C4-2B (cell line): ENCODE measurements at regions not wholly inside any gene's neighbourhood (a gene's known extent, or its start where the extent isn't known, plus 50 kb on each side); places are given as distances from the start of the nearest gene placed in this dataset.

ENCODE experiments used
- H3K27ac ChIP-seq: fragments of 450-650 bp; 2 replicates; pipeline ENCODE4 v1.5.1; 2017
- ZFX ChIP-seq: fragments of 450-650 bp; IDR thresholded peaks from 2 replicates; pipeline ENCODE4 v1.6.1; 2017
- TF ChIP-seq, protein P1 (sequence below): fragments of 450-650 bp; conservative IDR thresholded peaks from 2 replicates; pipeline ENCODE4 v1.5.1; 2017; ENCODE audit warnings: mild to moderate bottlenecking

GRCh38 chr13:34258646-34259386 lies 440.9 kb downstream of the RFC3 start:
- no peak for TF ChIP-seq ZFX
- TF ChIP-seq, protein P1, sequence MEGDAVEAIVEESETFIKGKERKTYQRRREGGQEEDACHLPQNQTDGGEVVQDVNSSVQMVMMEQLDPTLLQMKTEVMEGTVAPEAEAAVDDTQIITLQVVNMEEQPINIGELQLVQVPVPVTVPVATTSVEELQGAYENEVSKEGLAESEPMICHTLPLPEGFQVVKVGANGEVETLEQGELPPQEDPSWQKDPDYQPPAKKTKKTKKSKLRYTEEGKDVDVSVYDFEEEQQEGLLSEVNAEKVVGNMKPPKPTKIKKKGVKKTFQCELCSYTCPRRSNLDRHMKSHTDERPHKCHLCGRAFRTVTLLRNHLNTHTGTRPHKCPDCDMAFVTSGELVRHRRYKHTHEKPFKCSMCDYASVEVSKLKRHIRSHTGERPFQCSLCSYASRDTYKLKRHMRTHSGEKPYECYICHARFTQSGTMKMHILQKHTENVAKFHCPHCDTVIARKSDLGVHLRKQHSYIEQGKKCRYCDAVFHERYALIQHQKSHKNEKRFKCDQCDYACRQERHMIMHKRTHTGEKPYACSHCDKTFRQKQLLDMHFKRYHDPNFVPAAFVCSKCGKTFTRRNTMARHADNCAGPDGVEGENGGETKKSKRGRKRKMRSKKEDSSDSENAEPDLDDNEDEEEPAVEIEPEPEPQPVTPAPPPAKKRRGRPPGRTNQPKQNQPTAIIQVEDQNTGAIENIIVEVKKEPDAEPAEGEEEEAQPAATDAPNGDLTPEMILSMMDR, result no peak
- H3K27ac ChIP-seq, result no peak overlapping the region

DNA sequence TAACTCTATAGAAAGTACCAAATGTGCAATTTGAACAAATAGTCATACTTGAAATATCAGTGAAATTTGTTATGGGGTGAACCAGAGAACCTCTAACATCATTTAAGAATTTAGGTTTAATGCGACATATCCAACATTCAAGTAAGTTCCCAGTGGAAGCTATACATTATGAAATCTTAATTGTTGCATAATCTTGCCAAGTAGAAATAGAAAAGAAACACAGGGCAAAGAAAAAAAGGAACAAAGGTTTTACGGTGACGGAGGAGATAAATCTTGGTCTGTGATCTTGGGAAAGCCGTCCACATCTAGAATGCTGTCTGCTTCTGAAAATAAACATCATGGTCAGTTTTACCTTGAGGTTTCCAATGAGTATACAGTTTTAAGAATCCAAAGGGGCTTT lies 445.7 kb downstream of the RFC3 start:
- TF ChIP-seq ZFX, result no peak
- TF ChIP-seq, protein P1, result no peak
- no peak overlapping the region for H3K27ac ChIP-seq

DNA sequence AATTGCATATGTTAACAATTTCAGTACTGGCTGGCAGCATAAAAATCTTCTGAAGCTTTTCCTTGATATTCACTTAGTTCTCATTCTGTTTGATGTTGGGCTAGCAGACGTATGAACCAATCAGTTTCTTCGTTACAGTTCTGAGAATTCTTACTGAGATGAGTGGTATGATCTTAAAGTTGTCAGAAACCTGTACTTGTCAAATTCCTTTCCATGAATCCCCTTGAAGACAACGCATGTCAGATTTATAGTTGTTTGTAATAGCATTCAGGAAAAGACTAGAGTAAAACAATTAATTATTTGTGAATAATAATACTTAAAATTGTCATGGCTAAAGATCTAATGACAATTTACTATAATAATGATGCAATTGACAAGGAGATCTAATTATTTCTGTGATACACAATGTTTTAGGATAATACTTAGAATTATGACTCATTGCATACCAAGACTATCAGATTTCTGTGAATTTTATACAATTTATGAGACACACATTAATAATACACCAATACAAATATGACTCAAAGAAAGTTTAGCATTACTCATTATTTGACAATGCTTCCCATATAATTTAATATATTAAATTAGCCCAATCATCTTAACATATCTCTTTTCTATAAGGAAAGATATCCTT lies 447.2 kb downstream of the RFC3 start:
- TF ChIP-seq, protein P1, result no peak
- no peak for TF ChIP-seq ZFX
- no peak overlapping the region for H3K27ac ChIP-seq

DNA sequence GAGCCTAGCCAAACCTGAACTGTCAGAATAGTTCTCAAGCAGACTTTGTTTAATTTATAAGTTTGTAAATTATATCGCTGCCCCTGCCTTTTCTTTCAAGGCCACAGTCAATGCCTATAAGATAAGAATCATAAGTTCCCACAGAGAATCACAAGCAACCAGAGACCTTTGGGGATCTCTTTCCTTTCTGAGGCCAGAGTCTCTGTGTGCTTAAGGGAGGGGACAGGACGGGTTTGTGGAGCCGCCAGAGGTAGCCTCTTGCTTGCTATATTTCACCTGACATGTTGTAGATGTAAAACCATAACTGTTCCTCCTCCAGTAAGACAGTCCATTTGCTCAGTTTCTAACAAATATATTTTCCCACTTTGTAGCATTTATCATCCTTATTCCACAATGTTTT lies 458.8 kb downstream of the RFC3 start:
- TF ChIP-seq, protein P1, result no peak
- TF ChIP-seq ZFX, result no peak
- H3K27ac ChIP-seq, result no peak overlapping the region

DNA sequence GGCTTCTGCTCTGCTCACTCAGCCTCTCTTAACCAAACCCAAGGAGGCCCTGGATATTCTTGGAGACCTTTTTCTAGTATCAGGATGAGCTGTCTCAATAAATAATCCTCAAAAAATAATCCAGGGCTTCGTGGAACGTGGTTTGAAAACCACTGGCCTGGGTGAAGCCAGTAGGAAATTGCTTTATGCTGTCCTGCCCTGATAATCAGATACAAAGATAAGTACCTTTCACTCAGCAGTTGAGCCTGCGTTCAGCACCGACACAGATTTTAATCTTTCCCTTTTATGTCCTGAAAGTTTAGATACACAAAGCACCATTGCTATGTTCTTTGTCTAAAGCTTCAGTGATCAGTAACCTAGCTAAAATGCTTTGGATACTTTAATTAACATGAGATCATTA lies 460.0 kb downstream of the RFC3 start:
- TF ChIP-seq, protein P1, result no peak
- TF ChIP-seq ZFX, result no peak
- no peak overlapping the region for H3K27ac ChIP-seq

DNA sequence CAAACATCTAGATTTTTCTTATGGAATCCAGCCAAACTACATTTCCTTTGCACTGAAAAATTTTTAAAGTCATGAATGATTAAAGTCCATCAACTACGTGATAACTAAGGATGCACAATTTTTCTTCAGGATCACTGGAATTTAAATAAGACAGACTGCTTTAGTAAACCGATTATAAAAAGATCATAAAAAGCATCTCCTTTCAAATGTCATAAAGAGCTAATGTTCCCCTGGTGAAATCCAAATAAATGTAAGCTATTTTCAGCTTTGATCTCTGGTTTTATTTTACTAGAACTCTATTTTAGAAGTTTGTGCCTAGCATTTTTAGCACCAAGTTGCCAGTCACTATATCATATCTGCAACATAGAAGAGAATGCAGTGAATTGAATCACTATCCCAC lies 460.8 kb downstream of the RFC3 start:
- no peak overlapping the region for H3K27ac ChIP-seq
- TF ChIP-seq, protein P1, result no peak; the same call in 1 of the 2 replicates
- no peak for TF ChIP-seq ZFX

DNA sequence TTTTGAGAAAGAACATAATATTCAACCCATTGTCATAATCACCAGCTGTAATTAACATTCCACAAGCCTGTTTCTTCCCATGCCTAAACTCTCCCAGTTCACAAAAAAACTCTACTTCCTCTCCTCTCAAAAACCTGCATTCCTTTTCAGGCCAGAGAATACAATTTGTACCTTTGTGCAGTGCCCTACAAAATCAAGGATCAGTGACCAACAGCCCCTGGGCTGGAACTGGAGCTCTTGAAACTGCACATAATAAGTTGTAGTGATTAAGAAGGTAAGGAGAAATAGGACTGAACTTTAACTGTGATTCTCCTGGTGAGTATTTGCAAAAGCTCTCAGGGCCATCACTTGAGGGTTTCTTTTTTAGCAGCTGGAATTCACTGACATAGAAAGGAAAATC lies 472.7 kb downstream of the RFC3 start:
- H3K27ac ChIP-seq, result no peak overlapping the region

More for the DNA sequence above, 472.7 kb downstream of the RFC3 start:
- TF ChIP-seq ZFX, result no peak
- TF ChIP-seq, protein P1, result no peak
